CD4-positive, alpha-beta T cell (primary cell): ENCODE measurements at regions not wholly inside any gene's neighbourhood (a gene's known extent, or its start where the extent isn't known, plus 50 kb on each side); places are given as distances from the start of the nearest gene placed in this dataset.

Source experiments
- ATAC-seq: fragments of 200-7000 bp; cut with Tn5 transposase; one replicate; pipeline ENCODE4 v1.10.0; 2022; ENCODE audit warnings: mild to moderate bottlenecking; ENCODE audit not compliant: poor library complexity
- CTCF ChIA-PET: fragments of 350-600 bp; sonication (Branson Sonifier 250); formaldehyde crosslinking; loops from one replicate; lab custom pipeline; 2021; ENCODE audit warnings: antibody characterized with exemption, inconsistent platforms; lab: Charles Lee
- POLR2A ChIA-PET: fragments of 350-600 bp; sonication (Branson Sonifier 250); formaldehyde crosslinking; loops from one replicate; lab custom pipeline; 2021; ENCODE audit warnings: antibody characterized with exemption, inconsistent platforms; lab: Charles Lee
- DNase-seq, 14 experiments: peaks; one replicate each; pipeline ENCODE4 v3.0.0-alpha.2; 2013 to 2020; ENCODE audit warnings: mixed read lengths in 2 of 14
- H3K27ac ChIP-seq, 2 donors: one replicate each; pipeline versions ENCODE4 v1.5.1 to v1.7.0; 2013; ENCODE audit warnings: low read length in 2 of 2, low read depth in 1 of 2, mild to moderate bottlenecking in 1 of 2
- H3K27me3 ChIP-seq, 2 experiments: 1 replicate in 1 of 2; 2 replicates in 1 of 2; pipeline versions ENCODE4 v1.6.1 to v1.7.0; 2013; ENCODE audit warnings: low read length in 2 of 2, control low read depth in 1 of 2, mild to moderate bottlenecking in 1 of 2, moderate library complexity in 1 of 2; ENCODE audit not compliant: insufficient read depth in 2 of 2, control insufficient read depth in 1 of 2
- H3K36me3 ChIP-seq: one replicate; pipeline ENCODE4 v1.6.1; 2013; ENCODE audit warnings: low read length, control low read depth; ENCODE audit not compliant: insufficient read depth
- H3K4me1 ChIP-seq: one replicate; pipeline ENCODE4 v1.6.1; 2013; ENCODE audit warnings: low read length, control low read depth; ENCODE audit not compliant: insufficient read depth
- H3K4me3 ChIP-seq: one replicate; pipeline ENCODE4 v1.5.1; 2013; ENCODE audit warnings: mild to moderate bottlenecking, low read length, moderate library complexity
- H3K9me3 ChIP-seq, 2 experiments: 1 replicate in 1 of 2; 2 replicates in 1 of 2; pipeline versions ENCODE4 v1.6.1 to v1.7.0; 2013; ENCODE audit warnings: low read length in 2 of 2, mild to moderate bottlenecking in 2 of 2, control low read depth in 1 of 2, moderate library complexity in 1 of 2; ENCODE audit not compliant: control insufficient read depth in 1 of 2, insufficient read depth in 1 of 2
- H3K27ac Mint-ChIP-seq: one replicate; pipeline ENCODE4 v1.8.0; 2020; ENCODE audit warnings: mixed read lengths
- H3K27me3 Mint-ChIP-seq: one replicate; pipeline ENCODE4 v1.8.0; 2021; ENCODE audit warnings: mixed read lengths
- H3K36me3 Mint-ChIP-seq: one replicate; pipeline ENCODE4 v1.8.0; 2021; ENCODE audit warnings: low read depth, mixed read lengths
- H3K4me1 Mint-ChIP-seq: one replicate; pipeline ENCODE4 v1.8.0; 2021; ENCODE audit warnings: low read depth, mixed read lengths
- H3K4me3 Mint-ChIP-seq: one replicate; pipeline ENCODE4 v1.8.0; 2020; ENCODE audit warnings: mild to moderate bottlenecking, mixed read lengths
- H3K9me3 Mint-ChIP-seq: one replicate; pipeline ENCODE4 v1.8.0; 2020; ENCODE audit warnings: mixed read lengths
- CTCF ChIP-seq: fragments of 200-600 bp; IDR thresholded peaks from one replicate; pipeline ENCODE4 v1.8.0; 2022; ENCODE audit warnings: antibody characterized with exemption, mild to moderate bottlenecking
- intact Hi-C, 2 experiments: fragments of 100-400 bp; cut with DNase I in 1 of 2; cut with micrococcal nuclease in 1 of 2; formaldehyde crosslinking; loops; one replicate each; pipeline versions ENCODE4 v1.15.1 to v1.9.0; 2023 to 2025; cut with DNase I, micrococcal nuclease

GRCh38 chr2:6721395-6721794 is 144.3 kb downstream of the CMPK2 start:
- Histone ChIP-seq H3K9me3 (no peaks in the 10 kb centered on the region), H3K27me3 (no peaks in the 10 kb centered on the region), H3K36me3 (no peaks in the 10 kb centered on the region), H3K4me3 (no peak overlapping the region), H3K4me1 (no peaks in the 10 kb centered on the region), H3K27ac (no peak overlapping the region)
- TF ChIP-seq CTCF, result no peak
- ChIA-PET POLR2A (no interaction called here), CTCF (no interaction called here)
- Mint-ChIP-seq H3K4me3 (no peak overlapping the region), H3K9me3 (no peaks in the 10 kb centered on the region), H3K36me3 (no peaks in the 10 kb centered on the region), H3K27me3 (peaks cover 47% of the 10 kb centered on the region), H3K4me1 (no peaks in the 10 kb centered on the region), H3K27ac (no peak overlapping the region)
- intact Hi-C loops, result no loop called here
- ATAC-seq, result no peak
- DNase-seq, result no peak

GRCh38 chr2:6722574-6722973 is 143.1 kb downstream of the CMPK2 start:
- Histone ChIP-seq H3K27ac (no peak overlapping the region), H3K9me3 (no peaks in the 10 kb centered on the region), H3K36me3 (no peaks in the 10 kb centered on the region), H3K4me3 (no peak overlapping the region), H3K4me1 (no peaks in the 10 kb centered on the region), H3K27me3 (no peaks in the 10 kb centered on the region)
- Mint-ChIP-seq H3K27me3 (peaks cover 38% of the 10 kb centered on the region), H3K27ac (no peak overlapping the region), H3K36me3 (no peaks in the 10 kb centered on the region), H3K4me3 (no peak overlapping the region), H3K9me3 (no peaks in the 10 kb centered on the region), H3K4me1 (no peaks in the 10 kb centered on the region)
- DNase-seq, result no peak
- POLR2A ChIA-PET, result no interaction called here
- intact Hi-C loops, result no loop called here
- TF ChIP-seq CTCF, result no peak
- CTCF ChIA-PET, result no interaction called here
- ATAC-seq, result no peak

GRCh38 chr2:6723865-6724604 is 141.7 kb downstream of the CMPK2 start:
- Mint-ChIP-seq H3K36me3 (no peaks in the 10 kb centered on the region), H3K4me1 (no peaks in the 10 kb centered on the region), H3K4me3 (no peak overlapping the region), H3K27me3 (peaks cover 40% of the 10 kb centered on the region), H3K9me3 (no peaks in the 10 kb centered on the region), H3K27ac (no peak overlapping the region)
- Histone ChIP-seq H3K4me3 (no peak overlapping the region), H3K9me3 (no peaks in the 10 kb centered on the region), H3K27me3 (no peaks in the 10 kb centered on the region), H3K27ac (no peak overlapping the region), H3K36me3 (no peaks in the 10 kb centered on the region), H3K4me1 (no peaks in the 10 kb centered on the region)
- TF ChIP-seq CTCF, result no peak
- CTCF ChIA-PET, result no interaction called here
- POLR2A ChIA-PET, result no interaction called here
- intact Hi-C loops, result no loop called here
- no peak for ATAC-seq
- DNase-seq, result no peak
